HG03097 (cell line): ENCODE measurements at regions not wholly inside any gene's neighbourhood (a gene's known extent, or its start where the extent isn't known, plus 50 kb on each side); places are given as distances from the start of the nearest gene placed in this dataset.

Experiments
- ATAC-seq: cut with Tn5 transposase; IDR thresholded peaks from one replicate; pipeline ENCODE4 v1.9.1; 2021; ENCODE audit not compliant: unreplicated experiment, low FRiP score

DNA sequence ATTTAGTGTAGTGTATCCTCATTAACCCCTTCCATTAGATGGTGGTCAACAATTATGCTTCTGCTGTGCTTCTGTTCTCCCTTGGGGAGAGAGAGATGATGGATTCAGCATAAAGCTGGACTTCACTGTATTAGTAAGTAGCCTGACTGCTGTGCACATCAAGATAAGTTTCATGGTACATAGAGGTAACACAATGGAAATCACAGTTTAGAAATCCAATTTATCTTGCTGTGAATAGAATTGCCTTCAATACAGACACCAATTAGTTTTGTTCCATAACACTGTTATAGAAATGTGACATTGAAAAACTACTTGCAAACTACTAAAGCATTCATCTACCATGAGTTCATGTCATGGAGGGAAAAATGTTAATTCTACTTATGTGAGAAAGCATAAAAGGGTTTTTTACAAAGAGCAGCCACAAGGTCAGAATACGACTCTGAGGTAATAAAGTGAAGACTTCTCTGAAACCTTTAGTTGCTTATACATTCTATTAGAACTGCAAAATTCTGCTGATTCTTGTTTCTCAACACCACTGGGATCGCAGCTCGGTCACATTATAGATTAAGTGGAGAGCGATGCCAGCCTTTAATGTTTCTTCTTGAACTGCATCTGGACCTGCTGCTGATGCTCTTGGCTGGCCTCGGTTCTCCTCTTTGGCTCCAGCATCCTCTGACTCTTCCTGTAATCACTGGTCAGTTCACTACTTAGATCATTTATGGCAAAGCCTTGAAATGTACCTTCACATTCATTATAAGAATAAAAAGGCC is 190.8 kb downstream of the ATP23 start:
- ATAC-seq, result no peak

DNA sequence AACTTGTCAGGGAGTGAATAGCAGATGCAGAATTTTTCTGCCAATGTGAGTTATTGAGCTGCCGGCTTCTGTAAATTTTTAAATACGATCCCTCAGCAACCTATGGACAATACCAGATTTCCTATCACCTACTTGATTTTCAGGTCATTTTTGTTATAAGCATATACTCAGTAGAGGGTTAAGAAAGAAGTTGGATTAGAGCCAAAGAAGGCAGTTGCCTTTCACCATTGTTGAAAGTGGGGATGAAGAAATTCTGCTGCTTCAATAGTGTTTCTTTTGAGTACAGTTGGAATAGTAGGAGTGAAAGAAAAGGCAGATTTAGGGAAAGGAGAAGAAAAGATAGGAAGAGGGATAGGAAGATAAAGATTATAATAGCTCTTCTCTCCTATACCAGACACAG is 197.1 kb downstream of the ATP23 start:
- no peak for ATAC-seq

DNA sequence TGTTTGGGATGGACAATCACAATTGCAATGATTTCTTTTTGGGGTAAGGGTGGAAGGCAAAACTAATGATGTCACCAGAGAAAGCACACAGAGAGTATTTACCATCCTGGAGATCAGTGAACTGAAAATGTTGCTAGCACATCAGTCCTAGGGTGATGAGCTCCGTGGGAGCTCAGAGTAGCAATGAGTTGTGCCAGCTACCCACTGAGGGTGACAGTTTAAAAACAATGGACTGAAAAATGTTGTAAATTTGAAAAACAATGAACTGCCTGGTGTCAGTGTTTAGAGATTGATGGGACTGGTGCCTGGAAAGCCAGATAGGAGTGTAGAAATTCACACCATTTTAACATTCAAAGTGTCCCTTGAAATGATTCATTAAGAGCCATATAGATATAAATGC is 198.5 kb downstream of the ATP23 start:
- no peak for ATAC-seq

DNA sequence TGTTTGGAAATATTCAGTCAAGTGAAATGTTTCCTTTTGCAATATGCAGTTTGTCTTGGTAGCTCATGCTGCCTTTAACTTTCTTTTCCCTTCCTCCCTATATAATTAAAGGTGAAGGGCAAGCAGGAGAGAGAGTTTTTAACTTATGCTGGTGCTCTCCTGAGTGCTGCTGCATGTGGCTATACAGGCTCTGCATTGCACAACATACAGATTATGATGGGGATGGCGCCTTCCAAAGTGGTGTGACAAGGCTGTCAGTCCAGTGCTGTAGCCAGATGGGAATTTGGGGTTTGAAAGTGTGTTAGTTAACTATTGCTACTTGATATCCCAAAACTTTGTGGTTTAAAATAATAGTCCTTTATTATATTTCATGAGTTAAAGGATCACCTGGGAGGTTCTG is 199.0 kb downstream of the ATP23 start:
- no peak for ATAC-seq

DNA sequence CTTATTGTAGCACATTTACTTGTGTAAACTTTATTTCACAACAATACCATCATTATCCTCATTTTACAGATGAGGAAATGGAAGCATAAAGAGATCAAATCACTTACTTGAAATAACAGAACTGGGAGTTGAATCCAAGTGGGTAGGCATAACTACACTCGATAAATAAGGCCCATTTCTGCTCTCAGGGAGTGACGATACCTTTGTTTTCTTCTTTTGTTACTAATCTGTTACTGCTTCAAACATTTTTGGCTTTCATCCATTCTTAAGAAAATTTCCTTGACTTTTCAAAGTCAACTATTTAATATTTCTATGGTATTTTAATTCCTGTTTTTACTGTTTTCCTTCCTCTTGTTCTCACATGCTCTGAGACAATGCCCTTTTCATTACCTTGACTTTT is 201.6 kb downstream of the ATP23 start:
- ATAC-seq, result no peak

DNA sequence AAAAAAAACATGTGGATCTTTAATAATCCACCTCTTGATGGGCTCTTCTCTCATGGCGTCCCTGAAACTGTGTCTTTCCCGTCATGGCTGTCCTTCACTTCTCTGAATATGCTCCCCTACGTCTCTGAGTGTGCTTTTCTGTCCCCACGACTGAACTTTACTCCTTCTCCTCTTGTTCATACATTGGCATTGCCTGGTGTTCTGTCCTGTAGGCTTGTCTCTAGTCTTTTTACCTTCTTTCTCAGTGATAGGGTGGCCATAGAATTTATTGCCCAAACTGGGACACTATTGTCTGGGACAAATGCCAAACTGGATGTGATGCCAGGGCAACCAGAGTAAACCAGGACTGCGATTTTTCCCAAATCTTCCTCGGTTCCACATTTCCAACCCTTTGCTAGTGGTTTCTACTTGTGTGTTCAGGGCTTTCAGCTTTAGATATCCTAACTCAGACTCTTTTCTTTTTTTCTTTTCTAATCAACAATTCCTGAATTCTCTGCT is 202.2 kb downstream of the ATP23 start:
- no peak for ATAC-seq

DNA sequence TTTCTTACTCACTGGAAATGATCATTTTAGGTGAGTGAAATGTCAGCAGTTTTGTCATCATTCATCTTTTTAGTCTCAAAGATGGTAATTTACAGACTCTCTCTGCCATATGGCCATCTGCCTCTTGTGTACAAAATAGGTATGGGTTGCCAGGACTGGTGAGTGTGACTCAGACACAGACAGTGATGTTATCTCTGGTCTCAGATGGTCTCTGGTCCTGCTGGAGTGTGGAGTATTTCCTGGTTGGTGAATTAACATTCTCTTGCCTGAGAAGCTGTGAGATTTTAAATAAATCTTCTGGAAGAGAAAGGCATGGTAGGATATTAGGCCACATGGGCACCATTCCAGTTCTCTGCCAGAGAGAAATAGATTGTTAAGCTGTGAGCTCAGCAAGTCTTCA is 207.0 kb downstream of the ATP23 start:
- ATAC-seq, result no peak

DNA sequence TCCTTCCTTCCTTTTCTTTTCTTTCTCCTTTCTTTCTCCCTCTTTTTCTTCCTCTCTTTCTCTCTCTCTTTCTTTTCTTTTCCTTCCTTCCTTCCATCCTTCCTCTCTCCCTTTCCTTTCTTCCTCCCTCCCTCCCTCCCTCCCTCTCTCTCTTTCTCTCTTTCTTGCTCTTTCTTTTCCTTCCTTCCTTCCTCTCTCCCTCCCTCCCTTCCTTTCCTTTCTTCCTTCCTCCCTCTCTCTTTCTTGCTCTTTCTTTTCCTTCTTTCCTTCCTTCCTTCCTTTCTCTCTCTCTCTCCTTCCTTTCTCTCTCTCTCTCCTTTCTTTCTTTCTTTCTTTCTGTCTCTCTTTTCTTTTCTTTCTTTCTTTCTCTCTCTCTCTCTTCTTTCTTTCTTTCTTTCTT is 207.6 kb downstream of the ATP23 start:
- ATAC-seq, result no peak

DNA sequence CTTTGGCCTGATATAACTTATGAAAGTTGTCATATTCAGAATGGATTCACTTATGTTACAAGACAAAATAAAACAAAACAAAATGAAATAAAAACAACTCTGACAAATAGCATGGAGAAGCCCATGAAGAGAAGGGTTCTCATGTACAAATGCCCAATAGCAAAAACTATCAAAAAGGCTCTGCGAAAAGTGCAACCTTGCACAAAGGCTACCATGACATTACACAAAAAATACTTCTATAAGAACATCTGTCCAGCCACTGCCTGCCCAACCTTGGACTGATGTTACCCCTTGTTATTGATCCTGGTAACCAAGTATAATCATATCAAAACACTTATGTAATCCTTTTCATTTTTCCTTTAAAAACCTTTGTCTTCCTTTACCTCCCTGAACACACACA is 213.0 kb downstream of the ATP23 start:
- ATAC-seq, result no peak

DNA sequence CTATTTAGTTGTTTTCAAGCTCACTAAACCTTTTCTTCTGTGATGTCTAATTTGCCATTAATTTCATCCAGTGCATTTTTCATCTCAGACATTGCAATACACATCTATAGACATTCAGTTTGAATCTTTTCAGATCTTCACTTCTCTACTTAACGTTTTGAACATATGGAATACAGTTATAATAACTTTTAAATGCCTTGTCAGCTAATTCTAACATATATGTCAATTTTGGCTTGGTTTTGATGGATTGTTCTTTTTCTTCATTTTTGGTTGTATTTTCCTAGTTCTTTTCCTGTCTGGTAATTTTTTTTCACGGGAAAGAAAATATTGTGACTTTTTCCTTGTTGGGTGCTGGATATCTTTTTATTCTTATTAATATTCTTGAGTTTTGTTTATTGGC is 215.3 kb downstream of the ATP23 start:
- ATAC-seq, result no peak

DNA sequence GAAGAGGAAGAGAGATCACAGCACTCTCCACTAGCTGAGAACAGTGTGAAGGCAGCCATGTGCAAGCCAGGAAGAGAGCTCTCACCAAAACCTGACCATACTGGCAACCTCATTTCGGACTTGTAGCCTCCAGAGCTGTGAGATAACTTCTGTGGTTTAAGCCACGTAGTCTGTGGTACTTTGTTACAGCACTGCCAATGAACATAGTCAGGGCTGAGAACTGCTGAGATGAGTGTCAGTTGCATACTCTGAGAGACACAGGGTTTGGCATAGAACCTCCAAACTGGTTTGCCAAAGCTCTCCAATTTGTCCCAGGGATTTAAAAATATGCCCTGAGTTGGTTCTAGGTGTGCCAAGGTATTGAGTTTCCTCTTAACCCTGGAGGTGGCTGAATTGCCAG is 218.6 kb downstream of the ATP23 start:
- no peak for ATAC-seq

DNA sequence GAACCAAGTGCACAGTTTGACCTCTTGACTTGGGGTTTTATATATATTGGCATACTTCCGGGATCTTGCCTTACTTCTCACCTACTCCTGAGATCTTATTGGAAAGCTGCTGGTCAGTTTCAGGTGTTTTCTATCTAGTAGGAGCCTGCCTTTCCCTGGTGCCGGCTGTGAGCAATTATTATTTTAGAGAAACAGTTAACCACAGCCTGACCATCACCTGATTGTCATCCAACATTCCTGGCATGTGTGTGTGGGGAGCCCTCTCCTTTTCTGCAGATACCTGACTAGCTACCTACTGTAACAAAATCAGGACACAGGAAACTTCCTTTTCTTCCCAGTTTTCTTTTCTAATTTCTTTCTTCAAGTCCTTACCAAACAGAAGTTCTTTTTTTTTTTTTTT is 220.4 kb downstream of the ATP23 start:
- ATAC-seq, result no peak

DNA sequence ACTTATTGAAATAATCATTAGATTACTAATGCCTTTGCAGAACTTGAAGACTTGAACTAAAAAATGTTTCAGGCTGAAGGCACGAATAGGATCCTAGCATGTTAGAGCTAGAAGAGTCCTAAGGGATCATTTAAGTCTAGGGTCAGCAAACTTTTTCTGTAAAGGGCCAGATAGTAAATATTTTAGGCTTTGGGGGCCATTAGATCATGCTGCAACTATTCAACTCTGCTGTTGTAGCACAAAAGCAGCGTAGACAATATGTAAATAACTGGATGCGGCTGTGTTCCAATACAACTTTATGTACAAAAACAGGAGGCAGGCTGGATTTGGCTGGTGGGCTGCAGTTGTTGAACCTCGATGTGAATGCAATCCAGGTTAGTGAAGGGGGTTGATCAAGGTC is 221.7 kb downstream of the ATP23 start:
- ATAC-seq, result no peak

DNA sequence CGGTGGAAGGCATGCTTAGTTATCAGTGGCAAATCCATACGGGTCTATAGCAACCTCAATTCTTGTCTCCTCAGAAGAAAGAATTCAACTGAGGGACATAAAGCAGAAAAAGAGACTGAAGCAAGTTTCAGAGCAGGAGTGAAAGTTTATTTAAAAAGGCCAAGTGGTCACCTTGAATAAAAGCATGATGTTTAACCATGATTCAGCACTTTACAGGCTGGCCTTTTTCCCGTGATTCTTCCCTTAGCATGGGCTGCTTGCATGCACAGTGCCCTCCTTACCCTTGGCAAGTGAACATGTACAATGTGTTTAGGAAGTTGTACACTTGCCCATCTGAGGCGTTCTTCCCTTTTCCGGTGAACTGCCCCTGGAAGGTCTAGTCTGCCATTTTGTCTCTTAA is 225.3 kb downstream of the ATP23 start:
- ATAC-seq, result no peak

DNA sequence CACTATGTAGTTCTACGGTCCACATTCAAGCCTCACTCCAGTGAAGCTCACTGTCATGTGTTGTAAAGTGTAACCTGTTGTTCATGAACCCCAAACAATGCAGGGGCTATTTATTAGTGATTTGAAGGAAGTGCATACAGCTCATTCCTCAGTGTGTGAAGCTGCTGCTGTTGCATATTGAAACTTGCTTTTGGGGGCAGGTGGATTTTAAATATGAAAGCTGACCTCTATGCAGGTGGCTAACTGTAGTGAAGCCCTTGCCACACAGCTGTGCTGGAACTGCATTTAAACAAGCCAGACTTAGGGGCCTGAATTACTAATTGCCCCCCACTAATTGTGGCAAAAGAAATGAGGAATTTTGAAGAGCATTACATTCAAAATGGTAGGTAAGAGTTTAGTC is 226.3 kb downstream of the ATP23 start:
- no peak for ATAC-seq

DNA sequence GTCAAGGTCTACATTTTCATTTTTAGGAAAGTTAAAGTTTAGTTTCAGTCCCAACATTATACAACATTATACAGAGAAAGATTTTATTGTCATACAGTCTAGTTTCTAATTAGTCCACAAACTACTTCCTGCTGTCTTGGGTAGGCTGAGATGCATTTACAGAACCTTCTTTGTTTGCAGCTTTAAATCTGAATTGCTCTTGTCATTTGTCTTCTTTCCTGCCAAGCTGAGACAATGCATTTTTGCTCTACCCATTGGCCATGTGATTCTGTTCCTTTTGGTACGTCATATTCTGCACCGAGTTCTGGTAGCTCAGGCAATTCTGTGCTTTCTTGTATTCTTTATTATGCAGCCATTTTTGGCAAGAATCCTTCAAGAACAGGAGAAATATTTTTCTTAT is 228.5 kb downstream of the ATP23 start:
- ATAC-seq, result no peak

DNA sequence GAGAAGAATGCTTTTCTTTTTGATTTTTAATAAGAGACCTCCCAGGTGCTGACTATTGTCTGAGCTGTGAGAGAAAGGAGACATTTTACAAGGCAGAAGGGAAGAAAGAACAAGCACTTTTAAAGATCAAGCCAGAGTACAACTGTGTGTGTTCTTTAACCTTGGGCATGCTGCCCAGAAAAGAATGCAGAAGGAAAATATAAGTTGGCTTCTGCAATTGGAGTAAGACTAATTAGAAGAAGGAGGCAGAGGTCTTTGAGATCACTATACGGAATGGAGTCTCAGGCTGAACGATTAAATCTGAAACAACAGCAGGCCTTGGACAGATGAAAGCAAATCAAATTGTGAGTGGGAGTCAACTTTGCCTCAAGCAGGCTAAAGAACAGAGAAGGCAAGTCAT is 230.5 kb downstream of the ATP23 start:
- ATAC-seq, result no peak

DNA sequence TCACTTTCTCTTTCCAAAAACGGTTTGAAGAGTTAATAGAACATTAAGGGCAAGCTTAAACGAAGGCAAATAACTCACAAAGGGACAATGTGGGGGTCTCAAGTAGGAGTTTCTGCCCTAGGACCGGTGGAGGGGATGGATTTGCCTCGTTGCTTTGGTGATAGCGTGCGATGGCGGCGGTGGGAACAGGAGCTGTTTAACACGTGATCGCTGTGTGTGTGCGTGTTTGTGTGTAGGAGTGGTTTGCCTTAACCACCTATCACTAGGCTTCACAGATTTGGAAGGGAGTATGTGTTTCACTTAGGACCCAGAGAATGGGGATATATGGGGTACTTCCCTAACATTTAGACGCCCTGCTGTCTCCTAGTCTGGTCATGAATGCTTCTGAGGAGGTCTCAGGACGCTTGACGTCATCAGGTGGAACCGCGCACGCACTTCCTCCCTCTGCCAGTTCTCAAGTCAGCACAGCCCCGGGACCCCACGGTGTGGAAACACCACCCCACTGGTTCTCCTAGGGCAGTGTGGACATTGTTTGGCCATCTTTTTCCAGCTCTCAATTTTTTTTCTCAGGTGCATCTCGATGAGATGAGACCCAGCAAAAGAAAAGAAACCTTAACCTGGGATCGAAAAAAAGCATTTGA is 231.2 kb downstream of the ATP23 start:
- ATAC-seq, result no peak

DNA sequence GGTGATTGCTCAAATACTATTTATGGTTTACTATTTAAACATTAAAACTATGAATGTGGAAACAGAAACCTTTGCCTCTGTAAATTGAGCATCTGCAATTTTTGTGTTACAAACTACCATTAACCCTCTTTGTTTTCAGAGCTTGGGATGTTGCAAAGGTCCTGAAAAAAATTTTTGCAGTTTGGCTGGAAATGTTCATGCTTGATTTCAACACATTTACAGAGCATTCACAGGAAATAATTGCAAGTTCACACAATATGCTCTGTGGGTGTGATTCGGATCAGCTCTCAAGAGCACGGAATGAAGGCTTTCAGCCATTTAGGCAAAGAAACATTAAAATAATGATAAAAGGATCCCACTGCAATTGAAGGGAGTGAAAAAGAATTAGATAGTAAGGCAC is 232.9 kb downstream of the ATP23 start:
- no peak for ATAC-seq

DNA sequence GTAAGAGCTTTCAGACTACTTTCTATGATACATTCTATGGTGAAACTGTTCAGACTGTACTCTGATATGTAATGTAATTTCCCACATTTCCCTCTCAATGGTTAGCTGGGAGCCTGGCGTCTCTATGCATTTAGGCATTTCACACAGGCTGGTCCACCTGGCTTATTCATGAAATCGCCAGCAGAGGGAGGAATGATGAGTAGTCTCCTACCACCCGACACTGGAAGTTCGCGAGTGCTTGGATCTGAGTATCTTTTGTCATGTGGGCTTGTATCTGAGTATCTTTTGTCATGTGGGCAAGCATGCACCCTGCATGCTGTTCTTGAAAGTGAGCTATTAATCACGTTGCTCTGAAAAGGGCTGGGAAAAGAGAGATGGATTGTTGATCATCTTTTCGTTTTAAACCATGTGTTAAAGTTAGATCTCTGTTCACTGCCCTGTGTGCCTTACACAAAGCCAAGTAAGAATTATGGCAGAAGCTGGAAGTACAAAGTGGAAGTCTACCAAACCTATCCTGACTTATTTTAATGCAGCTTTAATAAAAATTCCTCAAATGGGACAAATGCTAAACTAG is 235.0 kb downstream of the ATP23 start:
- ATAC-seq, result no peak

DNA sequence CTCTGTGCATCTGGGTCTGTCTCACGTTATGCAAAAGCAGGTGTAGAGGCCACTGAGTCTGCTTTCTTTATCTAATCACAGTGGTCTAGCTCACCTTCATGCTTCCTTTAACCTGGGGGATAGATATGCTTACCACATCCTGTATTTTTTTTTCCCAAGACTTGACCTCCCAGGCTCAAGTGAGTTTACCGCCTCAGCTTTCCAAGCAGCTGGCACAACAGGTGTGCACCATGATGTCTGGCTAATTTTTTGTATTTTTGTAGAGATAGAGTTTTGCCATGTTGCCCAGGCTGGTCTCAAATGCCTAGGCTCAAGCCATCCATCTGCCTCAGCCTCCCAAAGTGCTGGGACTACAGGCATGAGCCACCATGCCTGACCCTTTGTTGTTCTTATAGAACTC is 236.0 kb downstream of the ATP23 start:
- no peak for ATAC-seq

DNA sequence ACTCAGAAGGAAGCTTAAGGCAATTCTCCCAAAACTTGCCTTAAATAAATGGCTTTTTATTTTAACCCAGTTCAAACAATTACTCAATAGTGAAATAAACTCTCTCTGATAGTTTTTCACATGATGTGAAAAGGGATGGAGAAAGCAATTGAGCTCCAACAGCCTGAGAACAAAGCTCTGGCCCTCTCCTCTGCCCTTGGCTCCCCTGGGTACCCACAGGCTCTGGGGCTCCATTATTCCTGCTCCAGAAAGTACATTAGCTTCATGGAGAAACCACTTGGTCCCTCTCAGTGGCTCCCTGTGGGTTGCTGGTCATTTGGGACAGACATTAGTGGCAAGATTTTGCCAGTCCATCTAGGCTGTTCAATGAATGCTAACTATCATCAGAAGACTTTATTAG is 242.8 kb downstream of the ATP23 start:
- ATAC-seq, result no peak
